ENCODE measurements at regions not wholly inside any gene's neighbourhood (a gene's known extent, or its start where the extent isn't known, plus 50 kb on each side); places are given as distances from the start of the nearest gene placed in this dataset.

GRCh38 chr6:126180585-126180984 is 159.3 kb upstream of the CENPW start:
- H3K27ac Mint-ChIP-seq, result no peak overlapping the region
- H3K4me3 Mint-ChIP-seq, result no peak overlapping the region
- no peak for DNase-seq
- no peaks in the 10 kb centered on the region for H3K9me3 Mint-ChIP-seq
- intact Hi-C loops (cut with micrococcal nuclease), result no loop called here
- no peaks in the 10 kb centered on the region for H3K36me3 Mint-ChIP-seq (ENCODE audit: low read depth)
- TF ChIP-seq CTCF (IDR thresholded peaks at IDR 0.05), result no peak
- no peaks in the 10 kb centered on the region for H3K4me1 Mint-ChIP-seq
- ChIA-PET CTCF (no interaction called here), POLR2A (no interaction called here)
- ATAC-seq (ENCODE audit: low read depth), result no peak
- H3K27me3 Mint-ChIP-seq, result no peaks in the 10 kb centered on the region

GRCh38 chr6:126181173-126181741 is 158.7 kb upstream of the CENPW start:
- H3K36me3 Mint-ChIP-seq (ENCODE audit: low read depth), result no peaks in the 10 kb centered on the region
- H3K27ac Mint-ChIP-seq, result no peak overlapping the region
- no peaks in the 10 kb centered on the region for H3K9me3 Mint-ChIP-seq
- ChIA-PET CTCF (no interaction called here), POLR2A (no interaction called here)
- intact Hi-C loops (cut with micrococcal nuclease), result no loop called here
- ATAC-seq (ENCODE audit: low read depth), result no peak
- no peaks in the 10 kb centered on the region for H3K27me3 Mint-ChIP-seq
- no peak overlapping the region for H3K4me3 Mint-ChIP-seq
- H3K4me1 Mint-ChIP-seq, result no peaks in the 10 kb centered on the region
- no peak for TF ChIP-seq CTCF (IDR thresholded peaks at IDR 0.05)
- DNase-seq, result no peak

- Mint-ChIP-seq H3K9me3 (no peaks in the 10 kb centered on the region), H3K27ac (no peak overlapping the region), H3K36me3 (ENCODE audit: low read depth) (no peaks in the 10 kb centered on the region), H3K27me3 (no peaks in the 10 kb centered on the region), H3K4me3 (no peak overlapping the region), H3K4me1 (no peaks in the 10 kb centered on the region)
- POLR2A ChIA-PET, result no interaction called here
- DNase-seq, result no peak
- no peak for ATAC-seq (ENCODE audit: low read depth)
- CTCF ChIA-PET, result no interaction called here
- intact Hi-C loops (cut with micrococcal nuclease), result no loop called here
- no peak for TF ChIP-seq CTCF (IDR thresholded peaks at IDR 0.05)
Observed at GRCh38 chr6:126181890-126182289, 158.0 kb upstream of the CENPW start.

GRCh38 chr6:126182650-126183311 is 157.1 kb upstream of the CENPW start:
- ChIA-PET POLR2A (no interaction called here), CTCF (no interaction called here)
- Mint-ChIP-seq H3K36me3 (ENCODE audit: low read depth) (no peaks in the 10 kb centered on the region), H3K27ac (no peak overlapping the region), H3K4me1 (no peaks in the 10 kb centered on the region), H3K4me3 (no peak overlapping the region), H3K27me3 (no peaks in the 10 kb centered on the region), H3K9me3 (no peaks in the 10 kb centered on the region)
- DNase-seq, result no peak
- TF ChIP-seq CTCF (IDR thresholded peaks at IDR 0.05), result no peak
- ATAC-seq (ENCODE audit: low read depth), result no peak
- intact Hi-C loops (cut with micrococcal nuclease), result no loop called here

GRCh38 chr6:126185774-126186173 is 154.1 kb upstream of the CENPW start:
- POLR2A ChIA-PET, result no interaction called here
- TF ChIP-seq CTCF (IDR thresholded peaks at IDR 0.05), result no peak
- no peaks in the 10 kb centered on the region for H3K36me3 Mint-ChIP-seq (ENCODE audit: low read depth)
- CTCF ChIA-PET, result no interaction called here
- intact Hi-C loops (cut with micrococcal nuclease), result no loop called here
- H3K27ac Mint-ChIP-seq, result no peak overlapping the region
- DNase-seq, result no peak
- no peaks in the 10 kb centered on the region for H3K27me3 Mint-ChIP-seq
- no peaks in the 10 kb centered on the region for H3K9me3 Mint-ChIP-seq
- H3K4me1 Mint-ChIP-seq, result no peaks in the 10 kb centered on the region
- ATAC-seq (ENCODE audit: low read depth), result no peak
- no peak overlapping the region for H3K4me3 Mint-ChIP-seq
